B cell (primary cell): ENCODE measurements at regions not wholly inside any gene's neighbourhood (a gene's known extent, or its start where the extent isn't known, plus 50 kb on each side); places are given as distances from the start of the nearest gene placed in this dataset.
"Not testable (repeated sequence)": the region's sequence is repeated elsewhere in the genome, so short reads cannot be mapped to it uniquely, and the experiment has no call there.

Experiments
- CTCF ChIP-seq: fragments of 200-600 bp; IDR thresholded peaks from one replicate; pipeline ENCODE4 v1.8.0; 2022; ENCODE audit warnings: antibody characterized with exemption, mild to moderate bottlenecking
- EZH2 ChIP-seq: IDR thresholded peaks from 2 replicates; pipeline ENCODE4 v1.6.1; 2012; ENCODE audit warnings: borderline replicate concordance, low read depth, mild to moderate bottlenecking, moderate library complexity, low read length; ENCODE audit not compliant: insufficient read depth, poor library complexity, severe bottlenecking

GRCh38 chr16:29146808-29147643 lies 162.2 kb downstream of the LAT start:
- TF ChIP-seq CTCF, EZH2: not testable (repeated sequence)
